ENCODE measurements at regions not wholly inside any gene's neighbourhood (a gene's known extent, or its start where the extent isn't known, plus 50 kb on each side); places are given as distances from the start of the nearest gene placed in this dataset.

GRCh38 chr15:72966641-72967040 is 85.6 kb upstream of the NEO1 start:
- H3K4me3 ChIP-seq (ENCODE audit: low read depth, low read length), result no peak overlapping the region
- TF ChIP-seq CTCF (IDR thresholded peaks at IDR 0.05; ENCODE audit: low read depth, low read length), result no peak

DNA sequence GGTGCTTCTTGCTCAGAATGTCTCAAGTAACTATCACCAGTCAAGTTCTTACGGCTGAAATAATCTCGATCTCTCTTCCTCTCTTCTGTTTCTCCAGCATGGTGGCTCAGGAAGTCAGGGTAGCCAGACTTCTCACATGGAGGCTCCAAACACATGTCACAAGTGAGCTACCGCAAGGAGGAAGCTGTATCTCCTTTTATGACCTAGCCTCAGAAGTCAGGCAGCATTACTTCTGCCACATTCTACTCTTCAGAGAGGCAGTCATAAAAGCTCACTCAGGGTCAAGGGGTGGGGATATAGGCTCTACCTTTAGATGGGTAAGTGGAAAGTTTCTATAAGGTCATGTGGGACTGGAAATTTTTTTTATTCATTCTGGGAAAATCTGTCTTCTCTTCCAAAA is 86.6 kb upstream of the NEO1 start:
- H3K4me3 ChIP-seq (ENCODE audit: low read depth, low read length), result no peak overlapping the region
- TF ChIP-seq CTCF (IDR thresholded peaks at IDR 0.05; ENCODE audit: low read depth, low read length), result no peak

GRCh38 chr15:72964542-72964941 is 87.7 kb upstream of the NEO1 start:
- no peak for TF ChIP-seq CTCF (IDR thresholded peaks at IDR 0.05; ENCODE audit: low read depth, low read length)
- no peak overlapping the region for H3K4me3 ChIP-seq (ENCODE audit: low read depth, low read length)

- TF ChIP-seq CTCF (IDR thresholded peaks at IDR 0.05; ENCODE audit: low read depth, low read length), result no peak
- no peak overlapping the region for H3K4me3 ChIP-seq (ENCODE audit: low read depth, low read length)
These were observed 88.1 kb upstream of the NEO1 start for GRCh38 chr15:72964135-72964534.

GRCh38 chr15:72962054-72962702 is 90.1 kb upstream of the NEO1 start:
- H3K4me3 ChIP-seq (ENCODE audit: low read depth, low read length), result no peak overlapping the region
- no peak for TF ChIP-seq CTCF (IDR thresholded peaks at IDR 0.05; ENCODE audit: low read depth, low read length)

DNA sequence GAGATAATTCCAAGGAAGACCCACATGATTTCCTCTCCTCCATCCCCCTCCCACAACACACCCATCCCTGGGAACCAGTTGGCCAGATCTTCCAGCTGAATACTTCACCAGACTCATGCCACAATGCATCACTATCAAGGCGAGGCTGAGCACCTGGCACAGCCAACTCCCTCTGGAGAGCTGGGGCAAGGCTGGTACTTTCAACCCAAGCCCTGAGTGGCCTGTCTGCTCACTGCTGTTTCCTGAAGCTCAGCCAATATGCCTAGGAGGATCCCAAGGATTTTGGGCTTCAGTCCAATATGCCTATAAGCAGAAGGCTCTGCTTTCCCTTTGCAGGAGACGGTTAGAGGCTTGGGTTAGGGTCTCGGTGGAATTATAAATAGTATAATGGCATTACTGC is 90.9 kb upstream of the NEO1 start:
- no peak overlapping the region for H3K4me3 ChIP-seq (ENCODE audit: low read depth, low read length)
- TF ChIP-seq CTCF (IDR thresholded peaks at IDR 0.05; ENCODE audit: low read depth, low read length), result no peak

- H3K4me3 ChIP-seq (ENCODE audit: low read depth, low read length), result no peak overlapping the region
- no peak for TF ChIP-seq CTCF (IDR thresholded peaks at IDR 0.05; ENCODE audit: low read depth, low read length)
These were observed 93.6 kb upstream of the NEO1 start for GRCh38 chr15:72958634-72959033.
